Trophoblast cell (in vitro differentiated cells and primary cell): ENCODE measurements at regions not wholly inside any gene's neighbourhood (a gene's known extent, or its start where the extent isn't known, plus 50 kb on each side); places are given as distances from the start of the nearest gene placed in this dataset.

Experiments
- DNase-seq, 2 donors: peaks; one replicate each; pipeline ENCODE4 v3.0.0-alpha.2; 2016
- H2AFZ ChIP-seq: 2 replicates; pipeline ENCODE4 v1.6.1; 2013; ENCODE audit warnings: low read length, moderate library complexity, mild to moderate bottlenecking; ENCODE audit not compliant: insufficient read depth, poor library complexity
- H2AK5ac ChIP-seq: 2 replicates; pipeline ENCODE4 v1.6.1; 2013; ENCODE audit warnings: mild to moderate bottlenecking, low read length
- H2BK120ac ChIP-seq: 2 replicates; pipeline ENCODE4 v1.6.1; 2013; ENCODE audit warnings: low read length, mild to moderate bottlenecking, moderate library complexity; ENCODE audit not compliant: insufficient read depth, poor library complexity
- H2BK12ac ChIP-seq: 2 replicates; pipeline ENCODE4 v1.6.1; 2013; ENCODE audit warnings: mild to moderate bottlenecking, low read length, moderate library complexity
- H2BK5ac ChIP-seq: 2 replicates; pipeline ENCODE4 v1.6.1; 2013; ENCODE audit warnings: low read length, low read depth, moderate library complexity, mild to moderate bottlenecking; ENCODE audit not compliant: poor library complexity
- H3K14ac ChIP-seq: 2 replicates; pipeline ENCODE4 v1.6.1; 2013; ENCODE audit warnings: mild to moderate bottlenecking, low read length
- H3K18ac ChIP-seq: 2 replicates; pipeline ENCODE4 v1.6.1; 2013; ENCODE audit warnings: mild to moderate bottlenecking, low read length
- H3K23ac ChIP-seq: 2 replicates; pipeline ENCODE4 v1.6.1; 2013; ENCODE audit warnings: low read length
- H3K27ac ChIP-seq: 2 replicates; pipeline ENCODE4 v1.5.1; 2013; ENCODE audit warnings: low read depth, mild to moderate bottlenecking, inconsistent platforms, low read length, moderate library complexity
- H3K27me3 ChIP-seq: 2 replicates; pipeline ENCODE4 v1.6.1; 2013; ENCODE audit warnings: inconsistent platforms, mild to moderate bottlenecking, low read length, moderate library complexity; ENCODE audit not compliant: insufficient read depth
- H3K36me3 ChIP-seq, 2 experiments: 1 replicate in 1 of 2; 2 replicates in 1 of 2; pipeline ENCODE4 v1.6.1; 2013; ENCODE audit warnings: low read length in 2 of 2, mild to moderate bottlenecking in 2 of 2, moderate library complexity in 1 of 2; ENCODE audit not compliant: insufficient read depth in 2 of 2, control insufficient read depth in 1 of 2
- H3K4ac ChIP-seq: 2 replicates; pipeline ENCODE4 v1.6.1; 2013; ENCODE audit warnings: low read depth, mild to moderate bottlenecking, low read length, moderate library complexity
- H3K4me1 ChIP-seq, 2 experiments: 1 replicate in 1 of 2; 2 replicates in 1 of 2; pipeline ENCODE4 v1.6.1; 2013; ENCODE audit warnings: low read length in 2 of 2, mild to moderate bottlenecking in 2 of 2, moderate library complexity in 1 of 2; ENCODE audit not compliant: insufficient read depth in 2 of 2, control insufficient read depth in 1 of 2
- H3K4me2 ChIP-seq: 2 replicates; pipeline ENCODE4 v1.6.1; 2013; ENCODE audit warnings: inconsistent platforms, mild to moderate bottlenecking, low read length, moderate library complexity
- H3K4me3 ChIP-seq: 2 replicates; pipeline ENCODE4 v1.5.1; 2013; ENCODE audit warnings: mild to moderate bottlenecking, low read depth, low read length, inconsistent platforms
- H3K79me1 ChIP-seq: one replicate; pipeline ENCODE4 v1.6.1; 2013; ENCODE audit warnings: low read length
- H3K79me2 ChIP-seq: 2 replicates; pipeline ENCODE4 v1.6.1; 2013; ENCODE audit warnings: low read length, mild to moderate bottlenecking; ENCODE audit not compliant: control insufficient read depth, insufficient read depth, poor library complexity
- H3K9ac ChIP-seq: 2 replicates; pipeline ENCODE4 v1.6.1; 2013; ENCODE audit warnings: mild to moderate bottlenecking, low read length
- H3K9me3 ChIP-seq: 2 replicates; pipeline ENCODE4 v1.6.1; 2013; ENCODE audit warnings: low read depth, mild to moderate bottlenecking, control low read depth, inconsistent platforms, low read length; ENCODE audit not compliant: insufficient read depth
- H4K12ac ChIP-seq: 2 replicates; pipeline ENCODE4 v1.6.1; 2013; ENCODE audit warnings: low read depth, mild to moderate bottlenecking, low read length, moderate library complexity
- H4K8ac ChIP-seq: 2 replicates; pipeline ENCODE4 v1.6.1; 2013; ENCODE audit warnings: low read depth, mild to moderate bottlenecking, low read length, moderate library complexity
- H4K91ac ChIP-seq: one replicate; pipeline ENCODE4 v1.6.1; 2013; ENCODE audit warnings: low read depth, mild to moderate bottlenecking, low read length, moderate library complexity
- WGBS: extraction: QIAGEN DNeasy Blood & Tissue Kit; methylation state at CpG from one replicate; pipeline ENCODE4 v1.1.7; 2013; ENCODE audit warnings: missing lambda C conversion rate; ENCODE audit not compliant: insufficient read length, insufficient coverage; ENCODE audit errors: extremely low coverage; 5-methylcytosine and 5-hydroxymethylcytosine counted together

DNA sequence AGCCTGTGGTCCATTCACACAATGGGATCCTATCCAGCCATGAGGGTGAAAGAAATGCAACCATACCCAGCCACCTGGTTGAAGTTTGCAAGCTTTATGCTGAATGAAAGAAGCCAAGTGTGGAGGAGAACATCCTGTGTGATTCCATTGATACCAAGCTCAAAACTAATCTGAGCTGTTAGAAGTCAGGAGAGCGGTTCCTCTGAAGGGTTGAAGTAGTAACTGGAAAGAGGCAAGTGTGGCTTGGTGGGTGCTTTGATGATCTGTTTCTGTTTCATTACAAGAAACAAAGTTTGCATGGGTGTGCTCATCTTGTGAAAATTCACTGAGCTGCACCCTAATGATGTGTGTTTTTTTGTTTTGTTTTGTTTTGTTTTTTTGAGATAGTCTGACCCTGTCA, 99.4 kb downstream of the SALL1 start:
- no peak for DNase-seq
- H2BK12ac ChIP-seq = no peak overlapping the region
- no peak overlapping the region for H2BK120ac ChIP-seq
- H3K27ac ChIP-seq = no peak overlapping the region
- H3K4me3 ChIP-seq = no peak overlapping the region
- no peak overlapping the region for H3K23ac ChIP-seq
- no peaks in the 10 kb centered on the region for H3K27me3 ChIP-seq
- H3K4me2 ChIP-seq = no peak overlapping the region
- no peak overlapping the region for H2AFZ ChIP-seq
- no peak overlapping the region for H3K4ac ChIP-seq
- no peak overlapping the region for H3K14ac ChIP-seq
- no peak overlapping the region for H3K9ac ChIP-seq
- no peaks in the 10 kb centered on the region for H3K36me3 ChIP-seq
- H4K12ac ChIP-seq = no peak overlapping the region
- no peaks in the 10 kb centered on the region for H3K9me3 ChIP-seq
- no peak overlapping the region for H4K91ac ChIP-seq
- H4K8ac ChIP-seq = no peak overlapping the region
- WGBS = no CpG with 5 or more reads among the region's 1 CpG
- H3K79me1 ChIP-seq = no peaks in the 10 kb centered on the region
- no peaks in the 10 kb centered on the region for H3K79me2 ChIP-seq
- H2BK5ac ChIP-seq = no peak overlapping the region
- H3K18ac ChIP-seq = no peak overlapping the region
- H2AK5ac ChIP-seq = no peak overlapping the region
- H3K4me1 ChIP-seq = no peaks in the 10 kb centered on the region

DNA sequence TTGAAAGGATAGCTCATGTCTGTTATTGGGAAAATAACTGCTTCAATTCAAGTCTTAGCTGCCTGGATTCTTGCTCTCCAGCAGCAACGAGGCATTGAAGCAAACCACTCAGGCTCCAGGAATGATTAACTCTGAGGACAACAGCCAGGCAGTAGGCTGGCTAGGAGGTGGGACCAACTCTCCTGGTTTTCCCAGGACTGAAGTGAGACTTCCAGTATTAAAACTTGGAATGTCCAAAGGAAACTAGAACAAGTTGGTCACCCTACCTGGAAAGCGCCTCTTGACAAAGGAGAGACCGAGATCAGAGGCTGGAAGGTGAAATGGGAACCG, 100.7 kb downstream of the SALL1 start:
- no peak overlapping the region for H3K23ac ChIP-seq
- no peak overlapping the region for H3K4ac ChIP-seq
- no peak overlapping the region for H2BK120ac ChIP-seq
- H3K79me1 ChIP-seq = no peaks in the 10 kb centered on the region
- H3K9ac ChIP-seq = no peak overlapping the region
- no peaks in the 10 kb centered on the region for H3K27me3 ChIP-seq
- no peak overlapping the region for H2BK5ac ChIP-seq
- H4K8ac ChIP-seq = no peak overlapping the region
- no peak overlapping the region for H4K12ac ChIP-seq
- no peak overlapping the region for H3K14ac ChIP-seq
- DNase-seq = peak; percentile 23 to 49
- H3K4me1 ChIP-seq = no peaks in the 10 kb centered on the region
- no peak overlapping the region for H2AK5ac ChIP-seq
- no CpG with 5 or more reads among the region's 4 CpGs for WGBS
- H3K79me2 ChIP-seq = no peaks in the 10 kb centered on the region
- H3K4me3 ChIP-seq = no peak overlapping the region
- no peak overlapping the region for H4K91ac ChIP-seq
- H3K9me3 ChIP-seq = no peaks in the 10 kb centered on the region
- H3K18ac ChIP-seq = no peak overlapping the region
- H3K4me2 ChIP-seq = no peak overlapping the region
- no peak overlapping the region for H2AFZ ChIP-seq
- no peaks in the 10 kb centered on the region for H3K36me3 ChIP-seq
- no peak overlapping the region for H2BK12ac ChIP-seq
- H3K27ac ChIP-seq = no peak overlapping the region

GRCh38 chr16:51049678-51050376, 101.2 kb downstream of the SALL1 start:
- no peak overlapping the region for H2AFZ ChIP-seq
- no peak overlapping the region for H4K8ac ChIP-seq
- H2AK5ac ChIP-seq = no peak overlapping the region
- no peak overlapping the region for H3K4ac ChIP-seq
- no peak overlapping the region for H2BK5ac ChIP-seq
- H3K9ac ChIP-seq = no peak overlapping the region
- H4K12ac ChIP-seq = no peak overlapping the region
- H2BK120ac ChIP-seq = no peak overlapping the region
- no peak overlapping the region for H2BK12ac ChIP-seq
- no peaks in the 10 kb centered on the region for H3K79me1 ChIP-seq
- no peak overlapping the region for H3K27ac ChIP-seq
- peak in 1 of 2 donors; percentile 39 for DNase-seq
- no peaks in the 10 kb centered on the region for H3K79me2 ChIP-seq
- H3K9me3 ChIP-seq = no peaks in the 10 kb centered on the region
- no peak overlapping the region for H3K23ac ChIP-seq
- no peak overlapping the region for H3K14ac ChIP-seq
- H3K4me2 ChIP-seq = no peak overlapping the region
- H3K27me3 ChIP-seq = no peaks in the 10 kb centered on the region
- no CpG with 5 or more reads among the region's 3 CpGs for WGBS
- H4K91ac ChIP-seq = no peak overlapping the region
- H3K4me1 ChIP-seq = peaks cover 4 to 5% of the 10 kb centered on the region in 2 experiments
- H3K18ac ChIP-seq = no peak overlapping the region
- no peaks in the 10 kb centered on the region for H3K36me3 ChIP-seq
- H3K4me3 ChIP-seq = no peak overlapping the region

- Histone ChIP-seq H3K14ac (no peak overlapping the region), H3K9ac (no peak overlapping the region), H3K4ac (no peak overlapping the region), H2AFZ (no peak overlapping the region), H3K18ac (no peak overlapping the region), H3K4me3 (no peak overlapping the region), H3K27ac (no peak overlapping the region), H4K91ac (no peak overlapping the region), H4K12ac (no peak overlapping the region), H3K4me2 (no peak overlapping the region), H2BK12ac (no peak overlapping the region), H3K36me3 (no peaks in the 10 kb centered on the region), H3K79me1 (no peaks in the 10 kb centered on the region), H3K27me3 (no peaks in the 10 kb centered on the region), H2BK5ac (no peak overlapping the region), H2BK120ac (no peak overlapping the region), H4K8ac (no peak overlapping the region), H3K4me1 (peaks cover 4 to 5% of the 10 kb centered on the region in 2 experiments), H3K79me2 (no peaks in the 10 kb centered on the region), H2AK5ac (no peak overlapping the region), H3K9me3 (no peaks in the 10 kb centered on the region), H3K23ac (no peak overlapping the region)
- DNase-seq = peak; percentile 68 to 78
- no CpG with 5 or more reads among the region's 6 CpGs for WGBS
Measured at GRCh38 chr16:51049276-51049675, 101.8 kb downstream of the SALL1 start.
